ENCODE measurements at regions not wholly inside any gene's neighbourhood (a gene's known extent, or its start where the extent isn't known, plus 50 kb on each side); places are given as distances from the start of the nearest gene placed in this dataset.

DNA sequence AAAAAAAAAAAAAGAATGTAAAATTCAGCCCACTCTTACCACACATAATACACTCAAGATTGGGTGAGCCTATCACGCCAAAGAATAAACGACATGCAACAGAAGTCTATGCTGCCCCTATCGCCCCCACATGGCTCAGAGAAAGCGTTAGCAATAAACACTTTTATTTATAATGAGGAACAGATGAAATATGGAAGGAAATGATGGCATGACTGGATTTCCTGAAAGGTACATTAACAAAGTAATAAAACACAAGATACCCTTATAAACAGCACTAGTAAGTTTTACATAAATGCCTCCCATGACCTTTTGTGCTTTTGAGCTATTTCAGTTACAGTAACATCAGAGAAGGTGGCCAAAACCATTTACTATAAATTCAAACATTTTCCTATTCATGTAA, 71.4 kb upstream of the SCAF8 start:
- Mint-ChIP-seq H3K27ac (ENCODE audit: unreplicated experiment) (no peak overlapping the region), H3K36me3 (ENCODE audit: insufficient read depth, unreplicated experiment) (no peaks in the 10 kb centered on the region), H3K27me3 (ENCODE audit: unreplicated experiment) (no peaks in the 10 kb centered on the region), H3K4me3 (ENCODE audit: low read depth, unreplicated experiment) (no peak overlapping the region), H3K4me1 (ENCODE audit: low read depth, unreplicated experiment) (no peaks in the 10 kb centered on the region), H3K9me3 (ENCODE audit: low read depth, unreplicated experiment) (no peaks in the 10 kb centered on the region)
- intact Hi-C loops (cut with micrococcal nuclease; ENCODE audit: unreplicated experiment), result no loop called here
- no peak for DNase-seq
- TF ChIP-seq, protein P1, sequence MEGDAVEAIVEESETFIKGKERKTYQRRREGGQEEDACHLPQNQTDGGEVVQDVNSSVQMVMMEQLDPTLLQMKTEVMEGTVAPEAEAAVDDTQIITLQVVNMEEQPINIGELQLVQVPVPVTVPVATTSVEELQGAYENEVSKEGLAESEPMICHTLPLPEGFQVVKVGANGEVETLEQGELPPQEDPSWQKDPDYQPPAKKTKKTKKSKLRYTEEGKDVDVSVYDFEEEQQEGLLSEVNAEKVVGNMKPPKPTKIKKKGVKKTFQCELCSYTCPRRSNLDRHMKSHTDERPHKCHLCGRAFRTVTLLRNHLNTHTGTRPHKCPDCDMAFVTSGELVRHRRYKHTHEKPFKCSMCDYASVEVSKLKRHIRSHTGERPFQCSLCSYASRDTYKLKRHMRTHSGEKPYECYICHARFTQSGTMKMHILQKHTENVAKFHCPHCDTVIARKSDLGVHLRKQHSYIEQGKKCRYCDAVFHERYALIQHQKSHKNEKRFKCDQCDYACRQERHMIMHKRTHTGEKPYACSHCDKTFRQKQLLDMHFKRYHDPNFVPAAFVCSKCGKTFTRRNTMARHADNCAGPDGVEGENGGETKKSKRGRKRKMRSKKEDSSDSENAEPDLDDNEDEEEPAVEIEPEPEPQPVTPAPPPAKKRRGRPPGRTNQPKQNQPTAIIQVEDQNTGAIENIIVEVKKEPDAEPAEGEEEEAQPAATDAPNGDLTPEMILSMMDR (IDR thresholded peaks at IDR 0.05; ENCODE audit: unreplicated experiment), result no peak
- CTCF ChIA-PET, result interaction anchor here (0.7 kb wide), 1 partner anchor 49 kb away, joined by 3 read pairs; no protein-coding TSS in a partner anchor
- no TSS peak for BruUV-seq (replicated peaks)

DNA sequence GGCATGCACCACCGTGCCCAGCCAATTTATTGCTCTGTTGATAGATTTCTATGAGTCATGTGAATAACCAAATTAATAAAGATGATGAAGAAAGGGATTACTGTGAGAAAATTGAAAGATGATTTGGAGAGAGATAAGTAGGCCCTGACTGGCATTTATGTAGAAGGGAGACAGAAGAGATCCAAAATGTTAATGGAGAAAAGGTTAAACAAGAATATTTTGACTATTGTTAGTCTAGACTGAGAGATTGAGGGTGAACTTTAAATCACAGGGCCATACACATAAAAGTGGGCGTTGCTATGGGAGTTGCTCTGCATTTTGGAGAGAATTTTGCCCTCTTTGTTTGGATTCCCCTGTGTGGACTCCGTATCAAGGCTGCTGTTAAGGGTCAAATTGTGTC, 68.9 kb upstream of the SCAF8 start:
- TF ChIP-seq, protein P1 (IDR thresholded peaks at IDR 0.05; ENCODE audit: unreplicated experiment), result no peak
- H3K36me3 Mint-ChIP-seq (ENCODE audit: insufficient read depth, unreplicated experiment), result no peaks in the 10 kb centered on the region
- intact Hi-C loops (cut with micrococcal nuclease; ENCODE audit: unreplicated experiment), result no loop called here
- no peaks in the 10 kb centered on the region for H3K4me1 Mint-ChIP-seq (ENCODE audit: low read depth, unreplicated experiment)
- no peaks in the 10 kb centered on the region for H3K9me3 Mint-ChIP-seq (ENCODE audit: low read depth, unreplicated experiment)
- H3K27ac Mint-ChIP-seq (ENCODE audit: unreplicated experiment), result no peak overlapping the region
- no TSS peak for BruUV-seq (replicated peaks)
- CTCF ChIA-PET, result no interaction called here
- H3K4me3 Mint-ChIP-seq (ENCODE audit: low read depth, unreplicated experiment), result no peak overlapping the region
- H3K27me3 Mint-ChIP-seq (ENCODE audit: unreplicated experiment), result no peaks in the 10 kb centered on the region
- DNase-seq, result no peak

DNA sequence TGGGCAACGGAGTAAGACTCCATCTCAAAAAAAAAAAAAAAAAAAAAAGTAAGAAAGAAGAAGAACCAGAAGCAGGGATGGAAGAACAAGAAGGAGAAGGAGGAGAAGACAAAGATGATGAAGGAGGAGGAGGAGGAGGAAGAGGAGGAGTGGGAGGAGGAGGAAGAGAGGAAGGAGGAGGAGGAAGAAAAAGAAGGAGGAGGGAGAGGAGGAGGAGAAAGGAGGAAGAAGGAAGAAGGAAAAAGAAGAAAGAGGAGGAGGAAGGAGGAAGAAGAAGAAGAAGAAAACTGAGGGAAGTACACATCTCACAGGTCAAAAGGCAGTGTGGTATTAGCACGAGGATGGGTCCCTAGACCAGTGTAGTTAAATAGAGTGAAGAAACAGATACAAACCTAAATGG, 65.1 kb upstream of the SCAF8 start:
- CTCF ChIA-PET, result no interaction called here

DNA sequence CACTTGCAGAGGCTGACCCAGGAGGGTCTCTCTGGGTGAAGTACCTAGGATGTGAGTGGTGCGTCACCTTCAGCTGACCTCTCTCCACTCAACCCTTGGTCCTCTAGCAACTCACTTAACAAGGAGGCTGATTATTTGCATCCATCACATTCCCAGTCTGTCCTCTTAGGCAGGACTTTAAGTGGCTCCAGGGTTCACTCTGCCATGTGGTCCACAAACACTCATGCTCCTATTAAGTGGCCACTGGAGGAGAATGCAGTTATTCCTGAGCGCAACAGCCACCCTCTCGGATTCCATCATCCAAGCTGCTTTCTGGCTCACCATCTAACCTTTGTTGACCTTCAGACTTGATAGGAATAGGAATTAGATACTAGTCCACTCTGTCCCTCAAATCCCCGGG, 61.1 kb upstream of the SCAF8 start:
- H3K36me3 Mint-ChIP-seq (ENCODE audit: insufficient read depth, unreplicated experiment), result no peaks in the 10 kb centered on the region
- H3K4me1 Mint-ChIP-seq (ENCODE audit: low read depth, unreplicated experiment), result no peaks in the 10 kb centered on the region
- no TSS peak for BruUV-seq (replicated peaks)
- H3K27me3 Mint-ChIP-seq (ENCODE audit: unreplicated experiment), result no peaks in the 10 kb centered on the region
- no peaks in the 10 kb centered on the region for H3K9me3 Mint-ChIP-seq (ENCODE audit: low read depth, unreplicated experiment)
- intact Hi-C loops (cut with micrococcal nuclease; ENCODE audit: unreplicated experiment), result no loop called here
- no peak overlapping the region for H3K27ac Mint-ChIP-seq (ENCODE audit: unreplicated experiment)
- CTCF ChIA-PET, result no interaction called here
- TF ChIP-seq, protein P1 (IDR thresholded peaks at IDR 0.05; ENCODE audit: unreplicated experiment), result no peak
- H3K4me3 Mint-ChIP-seq (ENCODE audit: low read depth, unreplicated experiment), result no peak overlapping the region
- no peak for DNase-seq

More for the DNA sequence above, 65.1 kb upstream of the SCAF8 start:
- Mint-ChIP-seq H3K4me3 (ENCODE audit: low read depth, unreplicated experiment) (no peak overlapping the region), H3K27ac (ENCODE audit: unreplicated experiment) (no peak overlapping the region), H3K4me1 (ENCODE audit: low read depth, unreplicated experiment) (no peaks in the 10 kb centered on the region), H3K27me3 (ENCODE audit: unreplicated experiment) (no peaks in the 10 kb centered on the region), H3K36me3 (ENCODE audit: insufficient read depth, unreplicated experiment) (no peaks in the 10 kb centered on the region), H3K9me3 (ENCODE audit: low read depth, unreplicated experiment) (no peaks in the 10 kb centered on the region)
- no TSS peak for BruUV-seq (replicated peaks)
- intact Hi-C loops (cut with micrococcal nuclease; ENCODE audit: unreplicated experiment), result no loop called here
- DNase-seq, result no peak
- TF ChIP-seq, protein P1 (IDR thresholded peaks at IDR 0.05; ENCODE audit: unreplicated experiment), result no peak

All from Calu3 (cell line).